GM06990 (cell line): ENCODE measurements at regions not wholly inside any gene's neighbourhood (a gene's known extent, or its start where the extent isn't known, plus 50 kb on each side); places are given as distances from the start of the nearest gene placed in this dataset.

Experiments
- DNase-seq: peaks from one replicate; pipeline ENCODE4 v3.0.0-alpha.2; 2011; ENCODE audit not compliant: insufficient read length; ENCODE audit errors: extremely low read depth
- H3K27me3 ChIP-seq: replicated peaks from 2 replicates; pipeline ENCODE4 v1.6.0; 2011; ENCODE audit warnings: low read length; ENCODE audit not compliant: control insufficient read depth, insufficient read depth
- H3K36me3 ChIP-seq: 2 replicates; pipeline ENCODE4 v1.5.1; 2011; ENCODE audit warnings: low read length; ENCODE audit not compliant: control insufficient read depth, insufficient read depth
- H3K4me3 ChIP-seq: replicated peaks from 2 replicates; pipeline ENCODE4 v1.5.1; 2011; ENCODE audit warnings: low read depth, mild to moderate bottlenecking, control low read depth, low read length
- CTCF ChIP-seq: IDR thresholded peaks from 2 replicates; pipeline ENCODE4 v1.5.1; 2011; ENCODE audit warnings: low read length, control low read depth, mild to moderate bottlenecking, inconsistent platforms; ENCODE audit not compliant: insufficient read depth, poor library complexity, severe bottlenecking

GRCh38 chr17:36793976-36794375 is 143.3 kb upstream of the LHX1 start:
- Histone ChIP-seq H3K36me3 (no peaks in the 10 kb centered on the region), H3K4me3 (no peak overlapping the region), H3K27me3 (no peaks in the 10 kb centered on the region; the same call in none of the 2 replicates)
- no peak for DNase-seq
- TF ChIP-seq CTCF: no peak

GRCh38 chr17:36807496-36808179 is 129.6 kb upstream of the LHX1 start:
- H3K36me3 ChIP-seq: no peaks in the 10 kb centered on the region
- no peak overlapping the region for H3K4me3 ChIP-seq
- DNase-seq: no peak
- peaks cover 1% of the 10 kb centered on the region for H3K27me3 ChIP-seq
- no peak for TF ChIP-seq CTCF

- TF ChIP-seq CTCF: no peak
- peaks cover 1% of the 10 kb centered on the region for H3K27me3 ChIP-seq
- H3K36me3 ChIP-seq: no peaks in the 10 kb centered on the region
- H3K4me3 ChIP-seq: no peak overlapping the region
- no peak for DNase-seq
Observed at GRCh38 chr17:36808180-36808661, 129.1 kb upstream of the LHX1 start.

GRCh38 chr17:36812762-36813161 is 124.5 kb upstream of the LHX1 start:
- Histone ChIP-seq H3K4me3 (no peak overlapping the region), H3K36me3 (no peaks in the 10 kb centered on the region), H3K27me3 (peaks cover 1% of the 10 kb centered on the region)
- DNase-seq: no peak
- no peak for TF ChIP-seq CTCF

GRCh38 chr17:36813357-36813756 is 123.9 kb upstream of the LHX1 start:
- peaks cover 1% of the 10 kb centered on the region for H3K27me3 ChIP-seq
- H3K4me3 ChIP-seq: no peak overlapping the region
- no peak for TF ChIP-seq CTCF
- H3K36me3 ChIP-seq: no peaks in the 10 kb centered on the region
- no peak for DNase-seq
